D721Med (cell line): ENCODE measurements at regions not wholly inside any gene's neighbourhood (a gene's known extent, or its start where the extent isn't known, plus 50 kb on each side); places are given as distances from the start of the nearest gene placed in this dataset.
"Not testable (repeated sequence)": the region's sequence is repeated elsewhere in the genome, so short reads cannot be mapped to it uniquely, and the experiment has no call there.

Experiments used
- DNase-seq: peaks from one replicate; pipeline ENCODE4 v3.0.0; 2011; ENCODE audit warnings: low spot score; ENCODE audit not compliant: insufficient read length
- FAIRE-seq: peaks from 2 replicates; lab custom pipeline; 2011; peaks lifted over from hg19 to GRCh38; lab: Jason Lieb, UNC
- CTCF ChIP-seq: IDR thresholded peaks from 2 replicates; pipeline ENCODE4 v1.5.1; 2012; ENCODE audit warnings: mild to moderate bottlenecking, control low read depth; ENCODE audit not compliant: insufficient read depth; ENCODE audit errors: missing control alignments

GRCh38 chr6:119735530-119735929 is 386.0 kb upstream of the MAN1A1 start:
- DNase-seq: no peak
- FAIRE-seq: no peak
- no peak for TF ChIP-seq CTCF

- no peak for TF ChIP-seq CTCF
- no peak for FAIRE-seq
- no peak for DNase-seq
Observed at GRCh38 chr6:119734227-119734626, 384.7 kb upstream of the MAN1A1 start.

GRCh38 chr6:119728935-119729334 is 379.4 kb upstream of the MAN1A1 start:
- FAIRE-seq: no peak
- TF ChIP-seq CTCF: no peak
- DNase-seq: no peak

- TF ChIP-seq CTCF: no peak
- DNase-seq: no peak
- no peak for FAIRE-seq
Observed at GRCh38 chr6:119728220-119728750, 378.7 kb upstream of the MAN1A1 start.

GRCh38 chr6:119727504-119728219 is 378.1 kb upstream of the MAN1A1 start:
- no peak for FAIRE-seq
- DNase-seq: no peak
- no peak for TF ChIP-seq CTCF

GRCh38 chr6:119726912-119727311 is 377.4 kb upstream of the MAN1A1 start:
- FAIRE-seq, DNase-seq: not testable (repeated sequence)

GRCh38 chr6:119726086-119726485 is 376.5 kb upstream of the MAN1A1 start:
- no peak for TF ChIP-seq CTCF

More at GRCh38 chr6:119726086-119726485, 376.5 kb upstream of the MAN1A1 start:
- no peak for FAIRE-seq
- DNase-seq: no peak
